Astrocyte (in vitro differentiated cells and primary cell): ENCODE measurements at regions not wholly inside any gene's neighbourhood (a gene's known extent, or its start where the extent isn't known, plus 50 kb on each side); places are given as distances from the start of the nearest gene placed in this dataset.

Experiments used
- CTCF ChIP-seq: IDR thresholded peaks from 2 replicates; pipeline ENCODE4 v1.5.1; 2011; ENCODE audit warnings: low read depth, mild to moderate bottlenecking, inconsistent platforms, low read length, moderate library complexity; ENCODE audit not compliant: insufficient read depth
- EZH2 ChIP-seq: IDR thresholded peaks from 2 replicates; pipeline ENCODE4 v1.6.1; 2012; ENCODE audit warnings: mild to moderate bottlenecking, low read length, inconsistent platforms; ENCODE audit not compliant: insufficient read depth

- TF ChIP-seq CTCF: no peak
- TF ChIP-seq EZH2: no peak
Observed at GRCh38 chr2:95761556-95761955, 169.8 kb downstream of the TRIM43 start.
